ENCODE measurements at regions not wholly inside any gene's neighbourhood (a gene's known extent, or its start where the extent isn't known, plus 50 kb on each side); places are given as distances from the start of the nearest gene placed in this dataset.

DNA sequence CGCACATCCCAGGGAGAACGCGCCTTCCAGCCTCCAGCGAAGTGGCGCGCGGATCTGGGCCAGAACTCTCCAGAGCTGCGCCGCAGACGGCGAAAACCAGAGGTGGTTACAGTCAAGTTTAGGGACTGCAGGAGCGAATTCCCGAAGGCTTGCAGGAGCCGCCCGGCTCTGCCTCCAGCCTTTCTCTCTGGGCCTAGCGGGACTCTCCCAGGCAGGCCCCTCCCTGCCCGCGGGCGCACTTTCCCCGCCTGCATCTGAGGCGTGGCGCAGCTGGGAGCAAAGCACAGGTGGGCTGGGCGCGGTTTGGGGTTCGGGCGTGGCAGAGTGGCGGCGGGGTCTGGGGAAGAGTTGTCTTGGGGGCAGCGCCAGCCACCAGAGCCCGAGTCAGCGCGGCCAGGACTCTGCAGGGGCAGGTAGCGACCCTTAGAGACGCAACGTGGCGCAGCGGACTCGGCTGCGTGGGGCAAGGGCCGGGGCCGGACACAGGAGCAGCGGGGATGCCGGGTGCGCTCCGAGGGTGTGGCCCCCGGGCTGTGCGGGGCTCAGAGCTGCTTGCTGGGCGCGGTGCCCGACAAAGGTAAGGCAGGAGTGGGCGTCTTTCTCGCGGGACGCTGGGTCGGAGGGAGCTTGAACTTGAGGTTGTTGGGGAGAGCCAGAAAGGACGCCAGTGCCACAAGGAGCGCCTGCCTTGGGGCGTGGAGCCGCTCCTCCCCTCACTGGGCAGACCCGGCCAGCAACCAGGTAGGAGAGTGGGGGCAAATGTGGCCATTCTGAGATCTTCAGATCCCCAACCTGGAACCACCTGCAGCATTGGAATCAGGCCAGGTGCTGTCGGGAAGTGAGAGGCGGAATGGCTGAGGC lies 1126.0 kb downstream of the AACS start:
- no peak for DNase-seq (ENCODE audit: low read depth in 2 of 2)

GRCh38 chr12:126191949-126192348 lies 1126.7 kb downstream of the AACS start:
- no peak for DNase-seq (ENCODE audit: low read depth in 2 of 2)

GRCh38 chr12:126193190-126193589 lies 1128.0 kb downstream of the AACS start:
- DNase-seq (ENCODE audit: low read depth in 2 of 2): no peak

DNA sequence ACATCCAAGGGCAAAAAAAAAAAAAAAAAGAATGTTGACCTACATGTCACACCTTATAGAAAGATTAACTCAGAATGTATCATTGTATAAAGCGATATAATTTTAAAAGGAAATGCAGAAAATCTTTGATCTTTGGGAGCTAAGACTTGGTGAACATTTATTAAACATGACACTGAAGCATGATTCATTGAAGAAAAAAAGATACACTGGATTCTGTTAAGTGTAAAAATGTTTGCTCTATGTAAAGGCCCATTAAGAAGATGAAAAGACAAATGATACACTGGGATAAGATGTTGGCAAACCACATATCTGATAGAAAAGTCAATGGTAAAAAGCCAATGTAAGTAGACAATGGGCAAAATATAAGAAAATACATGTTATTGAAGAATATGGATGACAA lies 1131.0 kb downstream of the AACS start:
- DNase-seq (ENCODE audit: low read depth in 2 of 2): no peak

- DNase-seq (ENCODE audit: low read depth in 2 of 2): no peak
Observed at GRCh38 chr12:126198516-126198915, 1133.3 kb downstream of the AACS start.

GRCh38 chr12:126198966-126199692 lies 1133.9 kb downstream of the AACS start:
- no peak for DNase-seq (ENCODE audit: low read depth in 2 of 2)

- DNase-seq (ENCODE audit: low read depth in 2 of 2): no peak
Observed at GRCh38 chr12:126201981-126202537, 1136.8 kb downstream of the AACS start.

DNA sequence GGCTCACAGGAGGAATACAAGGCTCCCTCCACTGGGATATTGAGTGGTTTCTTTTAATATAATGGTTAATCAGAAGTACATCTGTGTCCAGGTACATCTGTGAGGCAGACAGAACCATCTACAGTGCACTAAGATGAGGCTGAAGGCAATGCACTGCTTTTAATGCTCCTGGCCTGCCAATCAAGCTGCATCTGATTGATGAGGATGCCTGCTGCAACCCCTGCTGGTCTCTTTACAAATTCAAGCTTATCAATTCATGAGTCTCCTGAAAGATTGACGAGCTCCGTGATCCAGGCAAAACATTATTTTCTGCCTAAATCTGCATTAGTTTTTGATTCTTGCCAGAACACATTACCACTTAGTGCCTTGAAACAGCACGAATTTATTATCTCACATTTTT lies 1139.1 kb downstream of the AACS start:
- DNase-seq (ENCODE audit: low read depth in 2 of 2): no peak

GRCh38 chr12:126210026-126210425 lies 1144.8 kb downstream of the AACS start:
- no peak for DNase-seq (ENCODE audit: low read depth in 2 of 2)

DNA sequence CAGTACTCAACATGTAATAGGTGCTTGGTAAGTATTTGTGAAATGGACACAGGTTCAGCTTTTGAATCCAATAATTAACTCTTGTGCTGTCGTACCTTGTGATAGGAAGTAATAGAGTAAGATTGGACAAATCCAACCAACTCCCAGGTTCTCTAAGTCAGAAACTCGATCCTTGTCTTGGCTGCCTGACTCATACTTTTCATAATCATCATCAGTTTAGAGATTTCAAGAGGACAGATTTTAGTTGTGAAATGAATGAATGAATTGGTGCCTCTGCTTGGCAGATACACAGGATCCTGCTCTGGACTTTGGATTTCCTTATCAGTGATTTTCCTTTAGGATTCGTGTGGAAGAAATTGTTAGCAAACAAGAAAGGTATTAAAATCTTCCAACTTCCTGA lies 1145.2 kb downstream of the AACS start:
- no peak for DNase-seq (ENCODE audit: low read depth in 2 of 2)

- no peak for DNase-seq (ENCODE audit: low read depth in 2 of 2)
Observed at GRCh38 chr12:126212824-126213223, 1147.6 kb downstream of the AACS start.

DNA sequence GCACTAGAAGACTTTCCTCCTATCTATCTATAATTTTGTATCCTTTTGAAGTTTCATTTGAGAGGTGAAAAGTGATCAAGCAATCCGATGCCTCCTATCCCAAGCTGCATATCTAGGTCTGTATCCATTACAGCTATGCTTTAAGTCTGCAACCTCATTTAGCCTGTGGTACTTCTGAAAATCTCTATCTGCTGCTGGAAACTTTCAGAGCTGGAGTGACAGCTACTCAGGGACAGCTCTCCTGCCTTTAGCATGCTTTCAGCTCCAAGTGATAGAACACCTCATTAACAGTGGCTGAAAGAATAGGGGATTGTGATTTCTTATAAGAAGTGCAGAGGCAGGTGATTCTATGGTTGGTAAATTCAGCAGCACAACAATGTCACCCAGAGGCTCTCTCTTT lies 1153.5 kb downstream of the AACS start:
- DNase-seq (ENCODE audit: low read depth in 2 of 2): no peak

- no peak for DNase-seq (ENCODE audit: low read depth in 2 of 2)
Observed at GRCh38 chr12:126219139-126219538, 1153.9 kb downstream of the AACS start.

DNA sequence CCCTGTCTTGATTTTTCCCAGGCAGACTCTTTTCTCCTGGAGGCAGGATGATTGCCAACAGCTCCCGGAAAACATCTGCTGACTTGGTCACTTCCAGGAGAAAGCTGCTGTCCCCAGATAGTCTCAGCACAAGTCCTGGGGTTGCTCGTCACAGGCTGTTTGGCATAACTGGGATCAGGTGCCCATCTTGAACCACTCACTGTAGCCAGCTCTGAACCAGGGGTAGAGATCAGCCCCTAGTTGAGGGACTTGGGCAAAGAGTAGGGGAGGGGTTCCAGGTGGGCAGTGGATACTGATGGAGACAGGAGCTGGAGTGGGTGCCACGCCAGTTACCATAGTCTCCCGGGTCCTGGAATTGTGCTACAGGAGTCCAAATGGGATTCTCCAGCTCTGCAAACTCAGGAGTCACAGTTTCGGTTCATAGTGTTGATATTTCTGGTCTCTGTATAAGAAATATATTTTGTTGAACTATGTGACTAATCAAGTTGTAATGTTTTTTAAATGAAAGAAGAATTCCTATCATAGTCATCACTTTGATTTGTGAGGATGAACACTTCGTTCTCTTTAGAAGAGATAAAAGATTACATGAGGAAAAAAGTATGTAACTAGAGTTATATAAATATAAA lies 1154.5 kb downstream of the AACS start:
- no peak for DNase-seq (ENCODE audit: low read depth in 2 of 2)

- no peak for DNase-seq (ENCODE audit: low read depth in 2 of 2)
Observed at GRCh38 chr12:126224032-126224431, 1158.8 kb downstream of the AACS start.

DNA sequence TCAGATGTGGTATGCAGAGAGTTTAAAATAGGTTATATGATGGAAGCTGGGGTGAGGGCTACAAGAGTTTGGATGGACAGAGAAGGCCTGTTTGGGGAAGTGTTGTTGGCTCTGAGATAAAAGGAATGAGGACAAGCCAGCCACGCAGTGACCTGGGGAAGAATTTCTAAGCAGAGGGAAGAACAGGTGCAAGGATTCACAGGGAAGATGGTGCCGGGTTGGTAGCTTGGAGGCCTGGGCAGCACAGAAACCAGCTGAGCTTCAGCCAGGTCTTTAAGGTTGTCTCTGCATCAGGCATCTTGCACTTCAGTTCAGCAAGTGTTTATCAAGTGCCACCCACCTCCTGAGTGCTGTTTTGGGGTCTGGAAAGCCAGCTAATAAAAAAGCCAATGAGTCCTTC lies 1163.7 kb downstream of the AACS start:
- DNase-seq (ENCODE audit: low read depth in 2 of 2): no peak

DNA sequence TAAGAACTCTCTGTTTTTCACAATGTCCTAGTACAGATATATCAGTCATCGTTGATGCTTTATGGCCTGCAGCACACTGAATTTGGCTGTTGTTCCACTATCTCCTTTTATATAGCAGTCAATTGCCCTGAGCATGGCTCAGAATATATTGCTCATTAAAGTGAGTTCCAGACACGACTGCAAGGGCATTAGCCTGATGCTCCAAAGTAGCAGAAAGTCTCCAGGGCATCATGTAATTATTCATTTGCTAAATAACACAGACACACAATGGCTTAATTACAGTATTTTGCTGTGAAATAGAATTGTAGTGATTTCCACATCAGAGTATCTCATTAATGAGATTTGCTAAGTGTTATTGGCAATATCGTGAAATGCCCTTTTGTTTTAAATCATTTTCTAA lies 1167.5 kb downstream of the AACS start:
- DNase-seq (ENCODE audit: low read depth in 2 of 2): no peak

GRCh38 chr12:126233625-126234024 lies 1168.4 kb downstream of the AACS start:
- no peak for DNase-seq (ENCODE audit: low read depth in 2 of 2)

- no peak for DNase-seq (ENCODE audit: low read depth in 2 of 2)
Observed at GRCh38 chr12:126243814-126244440, 1178.7 kb downstream of the AACS start.

DNA sequence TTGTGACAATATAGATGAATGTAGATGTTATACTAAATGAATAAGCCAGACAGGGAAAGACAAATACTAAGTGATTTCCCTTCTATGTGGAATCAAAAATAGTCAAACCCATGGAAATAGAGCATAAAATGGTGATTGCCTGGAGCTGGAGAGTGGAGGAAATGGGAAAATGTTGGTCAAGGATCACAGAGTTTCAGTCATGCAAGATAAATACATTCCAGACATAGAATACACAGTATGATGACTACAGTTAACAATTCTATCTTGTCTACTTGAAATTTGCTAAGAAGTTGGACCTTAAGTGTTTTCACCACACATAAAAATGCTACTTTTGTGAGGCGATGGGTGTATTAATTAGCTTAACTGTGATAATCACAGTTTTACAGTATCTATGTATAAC lies 1182.7 kb downstream of the AACS start:
- DNase-seq (ENCODE audit: low read depth in 2 of 2): no peak

- DNase-seq (ENCODE audit: low read depth in 2 of 2): no peak
Observed at GRCh38 chr12:126248871-126249403, 1183.7 kb downstream of the AACS start.

DNA sequence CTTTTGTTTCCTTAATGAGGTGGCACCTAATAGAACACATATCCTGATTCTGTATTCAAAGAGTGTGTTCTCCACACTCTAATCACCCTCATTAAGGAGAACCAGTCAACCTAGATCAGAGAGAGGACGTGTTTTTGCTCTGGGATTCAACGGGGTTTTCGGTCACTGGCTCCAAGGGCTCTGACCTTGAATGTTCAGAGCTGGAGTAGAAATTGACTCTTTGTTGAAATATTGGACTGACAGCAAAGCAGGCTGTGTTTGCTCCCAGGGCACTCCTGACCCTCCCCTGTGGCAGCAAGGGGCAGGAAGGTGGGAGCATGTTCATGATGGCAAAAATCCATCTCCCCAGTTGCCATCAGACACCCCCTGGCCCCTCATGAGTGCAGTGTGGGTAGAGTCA lies 1193.0 kb downstream of the AACS start:
- no peak for DNase-seq (ENCODE audit: low read depth in 2 of 2)
